Ovary (tissue), 3 donors: ENCODE measurements at regions not wholly inside any gene's neighbourhood (a gene's known extent, or its start where the extent isn't known, plus 50 kb on each side); places are given as distances from the start of the nearest gene placed in this dataset.

ENCODE experiments used
- CTCF ChIP-seq, 3 donors: fragments of 450-650 bp in 2 of 3; fragments of 200-600 bp in 1 of 3; IDR thresholded peaks; one replicate each; pipeline versions ENCODE4 v1.5.1 to v1.8.0; 2016 to 2022; ENCODE audit warnings: antibody characterized with exemption in 3 of 3, mild to moderate bottlenecking in 1 of 3
- EP300 ChIP-seq: sonication (generic); formaldehyde crosslinking; IDR thresholded peaks from one replicate; pipeline ENCODE4 v1.6.1; 2017; ENCODE audit warnings: antibody characterized with exemption
- POLR2A ChIP-seq: fragments of 450-650 bp; IDR thresholded peaks from one replicate; pipeline ENCODE4 v1.6.1; 2017; ENCODE audit warnings: antibody characterized with exemption, mild to moderate bottlenecking, moderate library complexity
- donor health status: DM: no; HTN: no; CAD: no.

DNA sequence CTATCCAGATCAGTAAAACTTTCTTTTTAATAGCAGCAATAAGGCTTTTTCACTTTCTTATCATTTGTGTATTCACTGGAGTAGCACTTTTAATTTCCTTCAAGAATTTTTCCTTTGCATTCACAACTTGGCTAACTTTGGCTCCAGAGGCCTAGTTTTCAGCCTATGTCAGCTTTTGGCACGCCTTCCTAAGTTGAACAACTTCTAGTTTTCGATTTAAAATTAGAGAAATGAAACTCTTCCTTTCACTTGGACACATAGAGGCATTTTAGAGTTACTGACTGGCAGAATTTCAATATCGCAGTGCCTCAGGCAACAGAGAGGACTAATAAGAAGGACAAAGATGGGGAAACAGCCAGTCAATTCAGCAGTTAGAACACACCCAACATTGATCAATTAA lies 577.4 kb downstream of the DSC3 start:
- TF ChIP-seq CTCF (IDR thresholded peaks at IDR 0.05) (no peak), POLR2A (no peak), EP300 (no peak)
